ENCODE measurements at regions not wholly inside any gene's neighbourhood (a gene's known extent, or its start where the extent isn't known, plus 50 kb on each side); places are given as distances from the start of the nearest gene placed in this dataset.

- TF ChIP-seq, protein P1, sequence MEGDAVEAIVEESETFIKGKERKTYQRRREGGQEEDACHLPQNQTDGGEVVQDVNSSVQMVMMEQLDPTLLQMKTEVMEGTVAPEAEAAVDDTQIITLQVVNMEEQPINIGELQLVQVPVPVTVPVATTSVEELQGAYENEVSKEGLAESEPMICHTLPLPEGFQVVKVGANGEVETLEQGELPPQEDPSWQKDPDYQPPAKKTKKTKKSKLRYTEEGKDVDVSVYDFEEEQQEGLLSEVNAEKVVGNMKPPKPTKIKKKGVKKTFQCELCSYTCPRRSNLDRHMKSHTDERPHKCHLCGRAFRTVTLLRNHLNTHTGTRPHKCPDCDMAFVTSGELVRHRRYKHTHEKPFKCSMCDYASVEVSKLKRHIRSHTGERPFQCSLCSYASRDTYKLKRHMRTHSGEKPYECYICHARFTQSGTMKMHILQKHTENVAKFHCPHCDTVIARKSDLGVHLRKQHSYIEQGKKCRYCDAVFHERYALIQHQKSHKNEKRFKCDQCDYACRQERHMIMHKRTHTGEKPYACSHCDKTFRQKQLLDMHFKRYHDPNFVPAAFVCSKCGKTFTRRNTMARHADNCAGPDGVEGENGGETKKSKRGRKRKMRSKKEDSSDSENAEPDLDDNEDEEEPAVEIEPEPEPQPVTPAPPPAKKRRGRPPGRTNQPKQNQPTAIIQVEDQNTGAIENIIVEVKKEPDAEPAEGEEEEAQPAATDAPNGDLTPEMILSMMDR (IDR thresholded peaks at IDR 0.05; ENCODE audit: insufficient read depth, low read depth, low read length): no peak
- no peak for TF ChIP-seq EZH2 (IDR thresholded peaks at IDR 0.05; ENCODE audit: insufficient read depth, low read length)
Measured at GRCh38 chr11:38006466-38006865, 1408.4 kb upstream of the RAG2 start.
